ENCODE measurements at regions not wholly inside any gene's neighbourhood (a gene's known extent, or its start where the extent isn't known, plus 50 kb on each side); places are given as distances from the start of the nearest gene placed in this dataset.
"Not testable (repeated sequence)": the region's sequence is repeated elsewhere in the genome, so short reads cannot be mapped to it uniquely, and the experiment has no call there.

- DNase-seq = no peak
Observed at GRCh38 chr12:113726254-113726819, 239.8 kb downstream of the RBM19 start.

- no peak for DNase-seq
Observed at GRCh38 chr12:113725557-113725876, 240.6 kb downstream of the RBM19 start.

DNA sequence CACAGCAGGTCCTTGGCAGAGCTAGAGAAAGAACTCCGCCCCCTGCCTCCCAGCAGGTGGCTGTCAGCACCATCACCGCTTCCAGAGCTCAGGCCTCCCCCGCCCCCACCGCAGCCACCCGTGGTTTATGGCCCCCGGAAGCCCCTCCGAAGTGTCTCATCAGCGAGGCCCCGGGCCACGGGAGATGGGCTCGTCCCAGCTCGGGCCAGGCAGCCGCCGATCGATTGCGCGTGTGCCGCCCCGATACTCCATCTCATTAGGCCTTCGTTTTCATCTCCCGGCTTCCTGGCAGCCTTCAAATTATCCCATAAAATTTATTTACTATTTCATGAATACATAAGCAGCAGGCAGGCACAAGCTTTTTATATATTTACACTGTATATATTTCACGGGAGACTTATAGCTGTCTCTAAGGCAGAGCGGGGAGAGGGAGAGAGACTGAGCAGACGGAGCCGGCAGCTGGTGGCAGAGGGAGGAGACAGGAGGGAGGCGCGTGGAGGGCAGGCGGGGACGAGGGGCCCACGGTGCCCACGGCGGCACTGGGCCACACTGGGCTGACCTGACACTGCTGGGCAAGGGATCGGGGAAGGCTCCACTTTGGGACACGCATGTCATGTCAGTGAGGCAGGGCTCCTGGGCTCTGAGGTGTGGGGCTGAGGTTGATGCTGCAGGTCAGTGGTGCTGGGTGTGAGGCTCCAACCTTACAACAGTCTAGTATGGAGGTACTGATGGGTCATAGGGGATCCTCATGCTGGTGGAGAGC lies 241.2 kb downstream of the RBM19 start:
- no peak for DNase-seq

GRCh38 chr12:113723631-113724030 lies 242.5 kb downstream of the RBM19 start:
- DNase-seq = no peak

DNA sequence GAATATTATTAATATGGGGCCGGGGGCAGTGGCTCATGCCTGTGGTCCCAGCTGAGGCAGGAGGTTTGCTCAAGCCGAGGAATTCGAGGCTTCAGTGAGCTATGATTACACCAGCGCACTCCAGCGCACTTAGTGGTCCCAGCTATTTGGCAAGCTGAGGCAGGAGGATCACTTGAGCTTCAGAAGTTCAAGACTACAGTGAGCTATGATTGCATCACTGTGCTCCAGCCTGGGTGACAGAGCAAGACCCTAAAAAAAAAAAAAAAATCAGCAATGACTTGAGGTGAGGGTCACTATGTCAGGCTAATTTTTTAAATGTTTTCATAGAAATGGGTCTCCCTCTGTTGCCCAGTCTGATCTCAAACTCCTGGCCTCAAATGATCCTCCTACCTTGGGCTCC lies 243.4 kb downstream of the RBM19 start:
- DNase-seq = no peak

- DNase-seq = no peak
Observed at GRCh38 chr12:113720629-113721028, 245.5 kb downstream of the RBM19 start.

DNA sequence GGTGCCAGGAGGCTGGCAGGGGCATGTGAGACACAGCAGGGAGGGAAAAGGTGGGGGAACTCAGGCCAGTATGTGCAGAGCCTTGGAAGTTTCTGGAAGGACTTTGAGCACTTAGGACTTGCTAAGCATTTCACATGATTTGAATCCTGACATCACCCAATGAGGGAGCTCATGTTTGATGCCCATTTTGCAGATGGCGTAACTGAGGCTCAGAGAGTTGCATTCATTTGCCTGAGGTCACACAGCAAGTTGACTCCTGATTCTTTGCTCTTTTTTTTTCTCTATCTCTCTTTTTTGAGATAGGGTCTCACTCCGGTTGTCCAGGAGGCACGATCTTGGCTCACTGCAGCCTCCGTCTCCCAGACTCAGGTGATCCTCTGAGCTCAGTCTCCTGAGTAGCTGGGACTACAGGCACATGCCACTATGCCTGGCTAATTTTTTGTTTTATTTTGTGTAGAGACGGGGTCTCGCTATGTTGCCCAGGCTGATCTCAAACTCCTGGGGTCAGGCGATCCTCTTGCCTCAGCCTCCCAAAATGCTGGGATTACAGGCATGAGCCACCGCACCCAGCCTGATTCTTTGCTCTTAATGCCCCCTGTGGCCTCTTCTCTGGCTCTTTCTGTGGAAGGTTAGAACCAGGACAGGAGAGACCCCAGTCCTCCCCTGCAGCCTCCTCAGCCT lies 246.1 kb downstream of the RBM19 start:
- DNase-seq = no peak

GRCh38 chr12:113713156-113713555 lies 241.5 kb upstream of the LHX5 start:
- DNase-seq = no peak

DNA sequence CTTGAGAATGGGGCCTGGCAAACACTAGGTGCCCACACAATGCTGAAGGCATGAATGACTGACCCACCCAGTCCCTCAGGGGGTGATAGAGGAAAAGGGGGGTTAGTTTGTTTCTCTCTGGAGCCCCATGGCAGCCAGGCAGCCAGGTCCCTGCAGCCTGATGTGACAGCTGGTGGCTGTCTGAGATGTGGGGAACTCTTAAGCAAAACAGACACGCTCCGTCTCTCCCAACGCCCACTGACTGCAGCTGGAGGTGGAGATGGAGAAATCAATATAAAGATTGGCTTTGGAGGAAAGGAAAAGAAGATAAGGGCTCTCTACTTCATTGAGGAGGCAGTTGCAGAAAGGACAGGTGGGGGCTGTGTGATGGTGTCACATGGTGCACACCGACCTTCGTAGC lies 240.8 kb upstream of the LHX5 start:
- no peak for DNase-seq

DNA sequence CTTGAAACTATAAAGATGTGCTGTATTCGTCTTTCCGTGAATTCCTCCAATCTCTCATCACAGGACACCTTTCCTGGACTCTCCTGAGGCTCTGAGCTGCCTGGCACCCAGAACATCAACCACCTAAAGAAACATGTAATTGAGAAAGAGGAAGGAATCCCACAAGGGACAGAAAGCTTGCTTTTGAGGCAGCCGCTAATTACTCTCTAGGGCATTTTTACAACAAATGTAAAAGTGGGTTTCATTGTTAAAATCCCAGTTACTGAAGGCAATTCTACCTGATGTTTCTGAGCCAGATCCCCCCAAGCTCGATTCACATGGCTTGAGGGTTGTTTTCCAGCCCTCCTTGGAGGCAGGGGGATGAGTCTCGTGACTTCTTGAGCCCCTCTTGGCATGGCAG lies 238.5 kb upstream of the LHX5 start:
- DNase-seq = no peak

DNA sequence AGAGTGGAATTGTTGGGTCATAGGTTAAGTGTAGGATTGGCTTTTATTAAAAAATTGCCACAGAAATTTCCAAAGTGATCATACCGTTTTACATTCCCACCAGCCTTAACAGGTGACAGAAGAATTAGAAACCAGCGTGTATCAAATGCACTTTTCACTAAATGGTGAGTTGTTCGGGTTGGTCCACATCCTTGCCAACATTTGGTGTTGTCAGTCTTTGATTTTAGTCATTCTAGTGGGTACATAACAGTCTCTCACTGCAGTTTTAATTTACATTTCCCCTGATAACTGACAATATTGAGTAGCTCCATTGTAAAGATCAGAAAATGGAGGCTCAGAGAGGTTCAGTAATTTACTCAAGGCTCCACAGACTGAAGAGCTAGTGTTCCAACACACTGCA lies 237.8 kb upstream of the LHX5 start:
- DNase-seq = no peak

GRCh38 chr12:113702836-113703235 lies 231.2 kb upstream of the LHX5 start:
- no peak for DNase-seq

- DNase-seq = no peak
Observed at GRCh38 chr12:113702276-113702675, 230.6 kb upstream of the LHX5 start.

- DNase-seq = no peak
Observed at GRCh38 chr12:113700943-113701342, 229.3 kb upstream of the LHX5 start.

- not testable (repeated sequence) for DNase-seq
Observed at GRCh38 chr12:113699984-113700383, 228.3 kb upstream of the LHX5 start.

DNA sequence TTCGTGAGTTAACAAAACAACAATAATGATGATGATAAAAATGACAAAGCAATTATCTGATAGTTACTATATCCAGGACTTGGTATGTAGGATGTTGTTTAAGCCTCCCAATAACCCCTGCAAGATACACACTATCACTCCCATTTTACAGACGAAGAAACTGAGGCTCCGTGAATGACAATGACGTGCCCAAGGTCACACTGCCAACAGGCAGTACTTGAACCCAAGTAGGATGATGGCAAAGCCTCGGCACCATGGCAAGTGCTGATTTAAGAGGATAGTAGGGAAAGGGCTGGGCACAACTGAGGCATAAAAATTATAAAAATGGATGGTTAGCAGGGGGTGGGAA lies 226.8 kb upstream of the LHX5 start:
- no peak for DNase-seq

GRCh38 chr12:113697651-113698509 lies 226.2 kb upstream of the LHX5 start:
- DNase-seq = no peak

GRCh38 chr12:113697104-113697503 lies 225.4 kb upstream of the LHX5 start:
- no peak for DNase-seq

- DNase-seq = no peak
Observed at GRCh38 chr12:113693693-113694092, 222.0 kb upstream of the LHX5 start.

- DNase-seq = no peak
Observed at GRCh38 chr12:113689047-113689610, 217.5 kb upstream of the LHX5 start.

DNA sequence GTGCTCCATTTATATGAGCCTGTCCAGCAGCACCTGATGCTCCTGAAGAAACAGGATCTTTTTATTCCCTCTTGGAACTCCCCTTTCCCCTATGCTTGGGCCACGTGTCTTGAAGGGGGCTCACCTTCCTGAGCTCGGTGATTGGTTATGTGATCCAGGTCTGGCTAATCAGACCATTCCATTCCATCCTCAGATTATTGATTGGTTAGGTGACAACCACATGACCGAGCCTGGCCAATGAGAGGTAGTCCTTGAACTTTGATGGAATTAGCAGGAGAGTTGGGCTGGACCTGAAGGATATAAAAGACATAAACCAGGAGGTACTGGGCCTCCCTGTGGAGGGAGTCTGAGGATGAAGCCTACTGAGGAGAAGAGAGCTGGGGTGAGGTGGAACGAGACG lies 216.6 kb upstream of the LHX5 start:
- no peak for DNase-seq

GRCh38 chr12:113684908-113685782 lies 213.5 kb upstream of the LHX5 start:
- peak; percentile 59 for DNase-seq

Data from hematopoietic multipotent progenitor cell treated with erythropoietin and hydrocortisone succinate and interleukin-3 and kit ligand, for 4 days (in vitro differentiated cells).